K562 (cell line): ENCODE measurements at regions not wholly inside any gene's neighbourhood (a gene's known extent, or its start where the extent isn't known, plus 50 kb on each side); places are given as distances from the start of the nearest gene placed in this dataset.

ENCODE experiments used
- ATAC-seq: fragments of 200-7000 bp; cut with Tn5 transposase; 3 replicates; pipeline ENCODE4 v1.9.1; 2020; ENCODE audit warnings: moderate library complexity
- BruUV-seq: library from RNA; stranded (reverse); fragments of 400-500 nt; replicated peaks from 2 replicates; lab custom pipeline; 2021; lab: Mats Ljungman, UMichigan
- CTCF ChIA-PET: fragments of 300-600 bp; formaldehyde crosslinking; extraction: SDS; loops from one replicate; lab custom pipeline; 2021; ENCODE audit warnings: low intra/inter-chr PET ratio; lab: Yijun Ruan, JAX
- POLR2A ChIA-PET: fragments of 300-600, 350-650 bp; sonication (Branson Sonifier 250); formaldehyde crosslinking; extraction: SDS; loops from one replicate; lab custom pipeline; 2021; ENCODE audit warnings: antibody characterized with exemption, inconsistent platforms; lab: Yijun Ruan, JAX
- DNase-seq, 4 experiments: peaks; one replicate each; pipeline versions ENCODE4 v3.0.0 to v3.0.0-alpha.2; 2011 to 2018; ENCODE audit warnings: low spot score in 3 of 4, mixed read lengths in 3 of 4; ENCODE audit errors: extremely low read depth in 1 of 4
- FAIRE-seq: peaks from 2 replicates; lab custom pipeline; 2011; peaks lifted over from hg19 to GRCh38; lab: Jason Lieb, UNC
- H2AFZ ChIP-seq: 2 replicates; pipeline ENCODE4 v1.6.0; 2011; ENCODE audit warnings: low read depth, low read length, control low read depth, inconsistent platforms
- H3K27ac ChIP-seq: fragments of 200-600 bp; 3 replicates; pipeline ENCODE4 v1.8.0; 2011; ENCODE audit warnings: low read depth, mild to moderate bottlenecking, control low read depth, inconsistent platforms, low read length, moderate library complexity, mixed read lengths; ENCODE audit errors: extremely low read depth
- H3K27me3 ChIP-seq, 2 experiments: fragments of 300-600 bp in 1 of 2; 2 replicates in 1 of 2; 3 replicates in 1 of 2; pipeline versions ENCODE4 v1.6.0 to v1.8.0; 2011; ENCODE audit warnings: inconsistent platforms in 2 of 2, low read length in 2 of 2, mild to moderate bottlenecking in 1 of 2, mixed read lengths in 1 of 2, moderate library complexity in 1 of 2; ENCODE audit not compliant: control insufficient read depth in 2 of 2, insufficient read depth in 2 of 2
- H3K36me3 ChIP-seq: fragments of 300-600 bp; 3 replicates; pipeline ENCODE4 v1.8.0; 2011; ENCODE audit warnings: mild to moderate bottlenecking, low read length, inconsistent platforms; ENCODE audit not compliant: control insufficient read depth, insufficient read depth
- H3K4me1 ChIP-seq, 2 experiments: fragments of 200-600 bp in 1 of 2; replicated peaks in 1 of 2; 2 replicates in 1 of 2; 3 replicates in 1 of 2; pipeline versions ENCODE4 v1.5.1 to v1.8.0; 2011; ENCODE audit warnings: inconsistent platforms in 2 of 2, low read length in 2 of 2, mild to moderate bottlenecking in 1 of 2, mixed read lengths in 1 of 2, moderate library complexity in 1 of 2; ENCODE audit not compliant: control insufficient read depth in 2 of 2, insufficient read depth in 2 of 2
- H3K4me2 ChIP-seq: 2 replicates; pipeline ENCODE4 v1.6.1; 2011; ENCODE audit warnings: low read length, control low read depth, inconsistent platforms, mixed read lengths; ENCODE audit not compliant: insufficient read depth
- H3K4me3 ChIP-seq: fragments of 200-600 bp; sonication (generic), shearing (Covaris generic); 2 replicates; pipeline ENCODE4 v1.5.1; 2016; ENCODE audit warnings: control low read depth, inconsistent platforms
- H3K79me2 ChIP-seq: fragments of 200-600 bp; 3 replicates; pipeline ENCODE4 v1.8.0; 2011; ENCODE audit warnings: low read length, inconsistent platforms; ENCODE audit not compliant: control insufficient read depth, insufficient read depth
- H3K9ac ChIP-seq, 2 experiments: 2 replicates each; pipeline versions ENCODE4 v1.6.0 to v1.6.1; 2011; ENCODE audit warnings: low read depth in 2 of 2, low read length in 2 of 2, control low read depth in 1 of 2, inconsistent platforms in 1 of 2, mild to moderate bottlenecking in 1 of 2, mixed read lengths in 1 of 2; ENCODE audit not compliant: insufficient read depth in 1 of 2
- H3K9me1 ChIP-seq: one replicate; pipeline ENCODE4 v1.6.0; 2011; ENCODE audit warnings: inconsistent platforms, mild to moderate bottlenecking, low read length, moderate library complexity; ENCODE audit not compliant: control insufficient read depth, insufficient read depth
- H3K9me3 ChIP-seq: replicated peaks from 2 replicates; pipeline ENCODE4 v1.5.1; 2011; ENCODE audit warnings: low read depth, low read length, inconsistent platforms; ENCODE audit not compliant: control insufficient read depth, insufficient read depth
- H4K20me1 ChIP-seq: replicated peaks from 2 replicates; pipeline ENCODE4 v1.6.1; 2011; ENCODE audit warnings: low read length, inconsistent platforms, mixed read lengths; ENCODE audit not compliant: control insufficient read depth, insufficient read depth
- CREBBP ChIP-seq: IDR thresholded peaks from one replicate; pipeline ENCODE4 v1.6.1; 2012; ENCODE audit warnings: low read depth, mild to moderate bottlenecking, control low read depth, inconsistent platforms, low read length
- ESRRA ChIP-seq: fragments of 450-650 bp; IDR thresholded peaks from 2 replicates; pipeline ENCODE4 v1.6.1; 2014; ENCODE audit warnings: low read depth, mild to moderate bottlenecking, moderate library complexity, borderline replicate concordance
- HMG20B ChIP-seq: fragments of 250-450 bp; sonication (Bioruptor Pico); IDR thresholded peaks from 2 replicates; pipeline ENCODE4 v1.5.0; 2021; ENCODE audit warnings: mild to moderate bottlenecking
- RNF2 ChIP-seq: sonication (generic); IDR thresholded peaks from 2 replicates; pipeline ENCODE4 v1.6.1; 2016
- TOE1 ChIP-seq, 2 experiments: fragments of 450-650 bp in 1 of 2; sonication (generic) in 1 of 2; formaldehyde crosslinking in 1 of 2; IDR thresholded peaks; 2 replicates each; pipeline versions ENCODE4 v1.7.1 to v1.8.0; 2016 to 2022; ENCODE audit warnings: borderline replicate concordance in 2 of 2, mild to moderate bottlenecking in 2 of 2, antibody characterized with exemption in 1 of 2, inconsistent platforms in 1 of 2, low read depth in 1 of 2, missing genetic modification reagents in 1 of 2, moderate library complexity in 1 of 2
- ZNF79 ChIP-seq: fragments of 250-450 bp; sonication (Bioruptor Pico); IDR thresholded peaks from 2 replicates; pipeline ENCODE4 v1.4.0; 2020; ENCODE audit warnings: low read depth, mild to moderate bottlenecking, moderate library complexity
- WGBS: fragments of 100-300 bp; shearing (Covaris generic); methylation state at CpG from one replicate; pipeline ENCODE4 v1.1.6; 2016; ENCODE audit warnings: low coverage, mixed read lengths; ENCODE audit not compliant: insufficient coverage; ENCODE audit errors: missing lambda C conversion rate; 5-methylcytosine and 5-hydroxymethylcytosine counted together
- in situ Hi-C: fragments of 300-500 bp; cut with MboI; formaldehyde crosslinking; loops from 4 replicates; pipeline ENCODE4 v1.15.0; 2018; ENCODE audit warnings: inconsistent platforms, mixed read lengths
- intact Hi-C: fragments of 100-400 bp; cut with micrococcal nuclease; formaldehyde crosslinking; loops from 2 replicates; pipeline ENCODE4 v1.14.2; 2022
- TF ChIP-seq, protein P1 (sequence below): fragments of 250-450 bp; sonication (Bioruptor Pico); IDR thresholded peaks from 2 replicates; pipeline ENCODE4 v1.8.0; 2021; ENCODE audit warnings: mild to moderate bottlenecking, moderate library complexity
- TF ChIP-seq, protein P2 (sequence below), 2 experiments: fragments of 450-650 bp in 1 of 2; sonication (generic) in 1 of 2; formaldehyde crosslinking; conservative IDR thresholded peaks; 2 replicates each; pipeline versions ENCODE4 v1.4.0 to v1.8.1; 2020 to 2022; ENCODE audit warnings: mild to moderate bottlenecking in 1 of 2, missing genetic modification reagents in 1 of 2

DNA sequence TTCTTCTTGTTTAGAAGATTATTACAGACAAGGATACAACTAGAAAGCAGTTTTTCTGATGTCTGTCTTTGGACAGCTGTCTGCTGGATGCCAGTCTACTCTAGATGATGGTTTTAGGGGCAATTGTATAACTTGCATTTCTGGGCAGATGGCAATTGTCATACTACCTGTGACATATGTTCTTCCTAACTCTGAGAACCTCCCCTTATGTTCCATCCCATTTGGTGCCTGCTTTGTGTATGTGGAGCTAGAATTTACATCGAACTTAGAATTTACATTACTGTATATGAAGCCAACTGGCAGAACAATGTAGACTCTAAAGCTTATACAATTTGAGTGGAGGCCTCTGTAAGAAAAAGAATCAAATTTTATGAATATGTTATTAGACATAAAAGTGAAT is 430.2 kb upstream of the SEL1L start:
- in situ Hi-C loops (no loop called here), intact Hi-C loops (no loop called here)
- Histone ChIP-seq H4K20me1 (no peaks in the 10 kb centered on the region), H3K36me3 (no peaks in the 10 kb centered on the region), H3K9me1 (no peaks in the 10 kb centered on the region), H3K79me2 (no peaks in the 10 kb centered on the region), H3K27me3 (no peaks in the 10 kb centered on the region), H3K4me3 (no peak overlapping the region), H3K4me2 (no peak overlapping the region), H3K27ac (no peak overlapping the region), H2AFZ (no peak overlapping the region)
- FAIRE-seq = no peak
- 0% methylated on average over 1 of the region's 1 CpG for WGBS
- no peak for ATAC-seq
- ChIA-PET CTCF (no interaction called here), POLR2A (no interaction called here)
- BruUV-seq = no TSS peak
- no peak for DNase-seq
- TF ChIP-seq ESRRA (no peak), TOE1 (IDR thresholded peaks at IDR 0.05; ENCODE audit: borderline replicate concordance) (no peak), TOE1 (CRISPR knock-in tag; IDR thresholded peaks at IDR 0.05; ENCODE audit: borderline replicate concordance, low read depth) (no peak), RNF2 (no peak), ZNF79 (CRISPR knock-in tag) (no peak), HMG20B (CRISPR knock-in tag) (no peak), CREBBP (no peak)
- TF ChIP-seq, protein P1, sequence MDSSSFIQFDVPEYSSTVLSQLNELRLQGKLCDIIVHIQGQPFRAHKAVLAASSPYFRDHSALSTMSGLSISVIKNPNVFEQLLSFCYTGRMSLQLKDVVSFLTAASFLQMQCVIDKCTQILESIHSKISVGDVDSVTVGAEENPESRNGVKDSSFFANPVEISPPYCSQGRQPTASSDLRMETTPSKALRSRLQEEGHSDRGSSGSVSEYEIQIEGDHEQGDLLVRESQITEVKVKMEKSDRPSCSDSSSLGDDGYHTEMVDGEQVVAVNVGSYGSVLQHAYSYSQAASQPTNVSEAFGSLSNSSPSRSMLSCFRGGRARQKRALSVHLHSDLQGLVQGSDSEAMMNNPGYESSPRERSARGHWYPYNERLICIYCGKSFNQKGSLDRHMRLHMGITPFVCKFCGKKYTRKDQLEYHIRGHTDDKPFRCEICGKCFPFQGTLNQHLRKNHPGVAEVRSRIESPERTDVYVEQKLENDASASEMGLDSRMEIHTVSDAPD (CRISPR knock-in tag) = no peak
- TF ChIP-seq, protein P2, sequence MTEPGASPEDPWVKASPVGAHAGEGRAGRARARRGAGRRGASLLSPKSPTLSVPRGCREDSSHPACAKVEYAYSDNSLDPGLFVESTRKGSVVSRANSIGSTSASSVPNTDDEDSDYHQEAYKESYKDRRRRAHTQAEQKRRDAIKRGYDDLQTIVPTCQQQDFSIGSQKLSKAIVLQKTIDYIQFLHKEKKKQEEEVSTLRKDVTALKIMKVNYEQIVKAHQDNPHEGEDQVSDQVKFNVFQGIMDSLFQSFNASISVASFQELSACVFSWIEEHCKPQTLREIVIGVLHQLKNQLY (CRISPR knock-in tag; conservative IDR thresholded peaks at IDR 0.05) = no peak
- TF ChIP-seq, all 486 proteins: peak for 0
- Histone ChIP-seq H3K9me3 (no peaks in the 10 kb centered on the region), H3K4me1 (no peaks in the 10 kb centered on the region), H3K9ac (no peak overlapping the region)
